ENCODE measurements at regions not wholly inside any gene's neighbourhood (a gene's known extent, or its start where the extent isn't known, plus 50 kb on each side); places are given as distances from the start of the nearest gene placed in this dataset.
"Not testable (repeated sequence)": the region's sequence is repeated elsewhere in the genome, so short reads cannot be mapped to it uniquely, and the experiment has no call there.

DNA sequence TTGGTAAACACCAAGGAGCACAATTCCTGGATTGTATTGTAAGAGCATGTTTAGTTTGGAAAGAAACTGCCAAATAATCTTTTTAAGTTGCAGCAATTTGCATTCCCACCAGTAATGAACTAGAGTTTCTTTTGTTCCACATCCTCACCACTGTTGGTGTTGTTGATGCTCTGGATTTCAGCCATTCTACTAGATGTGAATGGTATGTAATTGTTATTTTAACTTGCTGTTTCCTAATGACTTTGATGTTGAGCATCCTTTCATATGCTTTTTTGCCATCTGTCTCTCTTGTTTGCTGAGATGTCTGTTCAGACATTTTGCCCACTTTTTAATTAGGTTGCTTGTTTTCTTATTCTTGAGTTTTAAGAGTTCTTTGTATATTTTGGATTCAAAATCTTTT is 1654.1 kb downstream of the GRIK2 start:
- DNase-seq (ENCODE audit: low read depth), result no peak

DNA sequence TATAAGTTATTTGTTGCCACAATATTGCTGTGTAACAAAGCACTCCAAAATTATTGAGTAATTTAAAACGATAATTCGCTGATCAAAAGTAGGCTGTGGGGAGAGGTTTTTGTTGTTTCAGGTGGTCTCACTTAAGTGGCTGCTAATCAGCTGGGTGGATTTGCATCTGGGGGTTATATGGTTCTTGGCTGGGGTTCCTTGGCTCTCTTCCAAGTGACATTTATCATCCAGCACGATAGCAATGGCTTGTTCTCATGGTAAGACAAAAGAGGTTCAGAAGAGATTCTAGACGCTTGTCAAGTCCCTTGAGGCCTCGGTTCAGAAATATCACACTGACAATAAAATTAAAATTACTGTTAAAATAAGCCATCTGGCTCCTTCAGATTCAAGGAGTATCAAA is 1648.8 kb downstream of the GRIK2 start:
- DNase-seq (ENCODE audit: low read depth), result no peak

DNA sequence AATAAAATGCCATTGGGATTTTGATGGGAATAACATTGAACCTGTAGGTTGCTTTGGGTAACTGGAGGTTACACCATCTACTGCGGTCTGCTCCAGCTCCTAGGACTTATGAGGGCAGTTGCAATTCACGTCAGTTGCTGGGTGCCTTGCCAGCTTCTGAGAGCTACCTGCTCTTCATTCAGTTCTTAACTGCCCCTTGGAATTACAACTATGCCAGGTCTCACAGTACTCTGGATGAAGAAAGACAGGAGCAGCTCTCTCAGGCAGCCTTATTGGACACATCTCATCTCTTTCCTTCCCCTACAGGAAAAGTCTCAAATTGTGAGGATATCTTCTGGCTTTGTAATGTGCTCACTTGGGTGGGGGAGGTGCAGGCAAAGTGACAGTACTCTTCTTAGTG is 1643.3 kb downstream of the GRIK2 start:
- DNase-seq (ENCODE audit: low read depth), result no peak

DNA sequence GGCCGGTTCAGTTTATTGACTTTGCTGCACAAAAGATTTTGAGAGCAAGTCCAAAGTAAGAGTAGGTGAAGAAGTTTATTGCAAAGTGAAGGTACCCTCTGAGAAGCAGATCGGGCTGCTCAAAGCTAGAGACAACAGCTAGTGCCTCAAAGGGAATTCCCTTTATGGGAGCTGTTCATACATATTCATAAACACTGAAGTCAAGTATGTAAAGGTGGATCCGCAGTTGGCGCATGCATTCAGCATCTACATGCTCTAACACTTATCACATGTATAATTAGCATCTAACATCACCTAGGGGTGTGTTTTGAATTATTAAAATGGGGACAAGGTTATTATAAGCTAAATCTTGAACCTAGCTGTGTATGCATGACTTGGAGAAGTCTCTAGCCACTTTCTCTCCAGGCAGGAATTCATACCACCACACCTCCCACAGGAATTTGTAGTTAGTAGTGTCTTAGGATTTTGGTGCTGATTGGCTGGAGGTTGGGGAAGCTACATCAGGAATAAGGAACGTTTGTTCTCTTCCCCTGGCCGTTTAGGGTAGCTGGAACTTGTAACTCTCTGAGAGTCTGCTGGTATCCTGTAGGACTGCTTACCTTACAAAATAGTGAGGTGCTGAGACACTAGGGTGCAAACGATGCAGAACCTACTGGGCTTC is 1633.9 kb downstream of the GRIK2 start:
- DNase-seq (ENCODE audit: low read depth), result no peak

DNA sequence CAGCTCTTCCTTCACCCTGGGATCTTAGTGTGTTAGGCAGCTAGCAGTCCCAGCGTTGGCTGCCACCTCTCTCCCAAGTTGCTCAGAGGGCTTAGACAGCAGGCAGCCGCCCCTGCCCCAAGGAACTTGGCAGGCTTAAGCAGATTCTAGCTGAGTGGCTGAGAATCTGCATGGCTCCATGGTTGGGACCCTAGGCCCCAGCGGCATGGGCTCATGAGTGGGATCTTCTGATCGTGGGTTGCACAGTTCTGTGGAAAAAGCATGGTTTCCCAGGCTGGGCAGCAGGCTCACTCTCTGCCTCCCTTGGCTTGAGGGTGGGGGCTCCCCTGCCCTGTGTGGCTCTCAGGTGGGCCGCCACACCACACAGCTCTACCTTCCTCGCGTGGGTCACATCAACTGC is 1624.9 kb downstream of the GRIK2 start:
- DNase-seq (ENCODE audit: low read depth), result no peak

DNA sequence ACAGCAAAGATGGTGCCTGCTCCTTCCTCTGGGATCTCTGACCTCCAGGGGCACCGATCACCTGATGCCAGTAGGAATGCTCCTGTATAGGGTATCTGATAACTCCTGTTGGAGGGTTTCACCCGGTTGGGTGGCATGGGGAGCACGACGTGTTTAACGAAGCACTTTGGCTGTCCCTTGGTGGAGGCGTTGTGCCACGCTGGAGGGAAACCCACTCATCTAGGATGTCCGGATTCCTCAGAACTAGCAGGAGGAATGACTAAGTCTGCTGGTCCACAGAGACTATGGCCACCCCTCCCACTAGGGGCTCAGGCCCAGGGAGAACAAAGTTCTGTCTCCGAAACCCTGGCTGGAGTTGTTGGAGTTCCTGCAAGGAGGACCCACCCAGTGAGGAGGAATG is 1624.4 kb downstream of the GRIK2 start:
- no peak for DNase-seq (ENCODE audit: low read depth)

DNA sequence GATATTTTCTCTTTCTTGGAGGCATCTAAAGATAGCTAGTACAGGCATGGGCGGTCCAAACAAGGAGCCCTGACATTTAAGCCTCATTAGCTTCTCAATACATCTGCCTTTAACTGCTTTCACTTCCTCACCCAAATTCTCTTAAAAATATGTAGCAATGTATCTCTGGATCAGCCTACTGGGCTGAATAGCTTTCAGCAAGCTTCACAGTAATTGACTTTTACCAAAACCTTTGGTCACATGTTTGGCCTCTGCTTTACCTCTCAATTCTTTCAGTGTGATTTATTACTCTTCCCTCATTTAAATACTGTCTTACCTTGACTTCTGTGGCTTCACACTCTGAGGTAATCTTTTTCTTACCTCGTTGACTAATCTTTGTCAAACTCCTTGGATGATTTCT is 1618.1 kb downstream of the GRIK2 start:
- no peak for DNase-seq (ENCODE audit: low read depth)

DNA sequence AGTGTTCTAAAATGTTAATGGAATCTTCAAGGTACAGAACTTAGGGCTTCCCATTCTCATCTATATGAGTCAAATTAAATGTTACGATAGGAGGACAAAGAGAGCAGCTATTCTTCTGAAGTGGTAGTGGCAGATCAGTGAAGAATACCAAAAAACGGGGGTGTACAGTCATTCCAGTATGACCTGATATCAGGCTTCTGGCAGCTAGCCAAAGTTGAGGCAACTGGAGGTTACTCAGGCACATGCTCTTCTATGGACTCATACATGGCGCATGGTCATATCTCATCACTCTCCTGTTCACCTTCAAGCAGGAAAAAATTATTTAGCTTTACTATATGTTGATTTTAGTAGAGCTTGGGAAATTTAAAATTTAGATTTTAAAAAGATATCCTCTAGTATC is 1608.8 kb downstream of the GRIK2 start:
- DNase-seq (ENCODE audit: low read depth), result no peak

DNA sequence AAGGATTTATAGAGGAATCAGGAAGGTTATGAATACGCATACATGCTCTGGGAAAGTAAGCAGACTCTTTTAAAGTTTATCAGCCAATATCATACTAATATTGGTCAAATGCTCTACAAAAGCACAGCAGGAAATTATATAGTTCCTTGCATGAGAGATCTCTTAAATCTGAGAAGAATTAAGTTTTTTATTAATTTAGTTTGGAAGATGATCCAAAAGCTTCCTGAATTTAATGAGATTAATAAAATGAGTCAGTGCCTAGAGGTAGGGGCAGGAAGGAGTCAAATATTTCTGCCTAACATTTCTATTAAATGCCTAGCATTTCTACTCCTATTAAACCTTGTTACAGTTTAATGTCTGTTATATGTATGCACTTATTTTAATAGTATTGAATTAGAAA is 1608.2 kb downstream of the GRIK2 start:
- no peak for DNase-seq (ENCODE audit: low read depth)

DNA sequence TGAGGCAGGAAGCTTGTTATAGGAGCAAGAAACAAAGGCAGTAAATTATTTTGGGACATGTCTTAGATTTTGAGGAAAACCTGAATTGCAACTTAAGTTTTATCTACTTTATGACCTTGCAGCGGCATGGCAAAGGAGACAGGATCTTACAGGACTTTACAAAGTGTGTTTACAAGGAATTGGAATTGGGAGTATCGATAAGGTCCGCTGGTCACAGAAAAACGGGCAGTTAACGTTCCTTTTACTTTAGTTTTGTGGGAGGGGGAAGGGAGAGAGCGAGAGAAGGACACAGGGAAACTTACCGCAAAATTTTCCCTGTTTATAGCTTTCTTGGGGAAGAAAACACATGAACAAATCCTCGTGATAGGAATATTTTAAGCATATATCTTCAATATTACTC is 1607.2 kb downstream of the GRIK2 start:
- DNase-seq (ENCODE audit: low read depth), result no peak

DNA sequence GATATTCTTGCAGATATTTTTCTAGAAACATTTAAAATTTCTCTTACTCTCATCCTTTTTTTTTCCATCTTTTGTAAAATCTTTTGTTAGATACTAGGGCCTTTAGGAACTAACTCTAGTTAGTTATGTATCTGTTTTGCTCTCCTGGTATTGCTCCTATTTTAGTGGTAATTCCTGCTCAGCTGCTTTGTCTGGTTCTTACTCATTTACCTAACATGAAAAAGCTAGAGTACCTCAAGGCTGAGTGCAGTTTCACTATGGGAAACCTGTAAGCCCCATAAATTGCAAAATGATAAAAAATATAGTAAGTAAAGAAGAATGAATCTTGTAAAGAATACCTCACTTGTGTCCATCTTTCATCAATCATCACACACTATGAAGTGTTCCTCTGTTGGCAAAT is 1602.0 kb downstream of the GRIK2 start:
- no peak for DNase-seq (ENCODE audit: low read depth)

DNA sequence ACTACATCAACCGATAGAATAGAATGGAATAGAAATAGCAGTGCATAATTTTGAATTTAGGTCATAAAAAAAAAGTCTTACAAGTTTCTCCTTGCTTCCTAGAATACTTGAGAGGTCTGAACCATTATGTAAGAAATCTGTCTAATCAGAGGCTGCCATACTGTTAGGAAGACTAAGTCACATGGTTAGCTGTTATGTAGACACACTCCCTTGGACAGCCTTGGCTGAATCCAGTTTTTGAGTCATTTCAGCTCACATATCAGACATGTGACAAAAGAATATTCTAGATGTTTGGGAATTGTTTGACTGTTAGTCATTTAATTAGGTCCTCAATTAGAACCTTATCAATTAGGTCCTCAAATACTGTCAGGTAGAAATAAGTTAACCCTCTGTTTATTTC is 1601.4 kb downstream of the GRIK2 start:
- no peak for DNase-seq (ENCODE audit: low read depth)

DNA sequence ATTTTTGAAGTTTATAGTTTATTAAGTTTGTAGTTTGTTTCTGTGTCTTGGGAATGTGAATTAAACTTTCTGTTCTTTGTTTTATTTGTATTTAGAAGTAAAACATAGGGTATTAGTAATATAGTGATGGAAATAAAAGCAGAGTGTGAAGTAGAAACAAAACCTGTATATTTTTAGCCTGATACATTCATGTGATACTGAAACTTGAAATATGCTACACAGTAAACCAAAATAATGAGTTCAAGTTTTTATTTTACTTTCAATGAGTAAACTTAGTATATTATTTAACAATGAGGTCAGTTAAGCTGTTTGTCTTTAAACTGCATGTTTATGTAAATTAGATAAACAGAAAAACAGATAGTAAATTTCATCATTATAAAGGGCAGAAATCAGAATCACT is 1592.6 kb downstream of the GRIK2 start:
- DNase-seq (ENCODE audit: low read depth), result no peak

DNA sequence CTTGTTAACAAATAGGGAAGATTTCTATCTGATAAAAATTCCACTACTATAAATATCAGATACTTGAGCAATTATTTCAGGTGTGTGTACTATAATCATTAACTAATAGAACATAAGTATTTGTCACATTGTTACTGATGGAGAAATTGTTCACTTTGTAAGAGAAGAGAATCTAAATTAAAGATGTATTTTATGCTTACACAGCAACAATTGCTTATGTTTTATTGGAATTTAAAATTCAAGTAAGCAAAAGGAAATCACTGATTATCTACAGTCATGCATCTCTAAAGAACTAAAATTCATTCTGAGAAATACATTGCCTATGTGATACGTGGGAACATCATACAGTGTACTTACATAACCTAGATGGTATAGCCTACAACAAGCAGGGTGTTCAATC is 1590.8 kb downstream of the GRIK2 start:
- no peak for DNase-seq (ENCODE audit: low read depth)

DNA sequence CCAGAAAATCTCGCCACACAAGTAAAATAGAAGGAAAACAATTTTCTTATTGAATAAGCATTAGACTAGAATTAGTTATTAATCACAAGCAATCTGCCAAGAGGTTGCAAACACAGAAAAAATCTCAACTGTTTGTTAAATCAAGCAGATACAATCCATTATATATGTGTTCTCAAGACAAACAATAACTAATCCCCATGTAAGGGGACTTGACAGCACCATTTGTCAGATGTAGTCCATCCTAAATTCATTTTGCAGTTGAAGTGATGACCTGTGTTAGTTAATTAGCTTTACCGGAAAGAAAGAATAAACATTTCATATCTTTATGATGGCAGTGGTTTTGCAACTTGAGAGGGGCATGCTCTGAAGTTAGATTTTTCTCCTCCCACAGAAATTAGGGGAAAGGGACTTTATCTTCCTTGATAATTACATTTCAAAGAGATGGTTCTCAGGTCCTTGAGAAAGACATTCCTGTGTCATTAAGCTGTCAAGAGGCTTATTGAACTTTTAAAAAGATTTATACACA is 1588.0 kb downstream of the GRIK2 start:
- no peak for DNase-seq (ENCODE audit: low read depth)

DNA sequence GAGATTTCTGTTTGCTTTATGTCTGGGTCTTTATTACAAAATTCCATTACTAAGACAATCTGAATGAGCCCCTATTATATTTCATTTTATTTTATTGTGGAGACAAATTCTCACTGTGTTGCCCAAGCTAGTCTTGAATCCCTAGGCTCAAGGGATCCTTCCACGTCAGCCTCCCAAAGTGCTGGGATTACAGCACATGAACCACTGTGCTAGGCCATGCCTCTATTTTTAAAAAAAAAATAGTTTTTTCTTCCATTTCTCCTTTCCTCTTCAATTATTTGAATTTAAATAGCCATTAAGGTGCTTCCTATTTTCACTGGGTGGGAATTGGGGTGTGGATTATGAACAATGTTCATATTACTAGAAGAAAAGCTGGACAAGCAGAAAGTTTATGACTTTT is 1587.4 kb downstream of the GRIK2 start:
- DNase-seq (ENCODE audit: low read depth), result no peak

DNA sequence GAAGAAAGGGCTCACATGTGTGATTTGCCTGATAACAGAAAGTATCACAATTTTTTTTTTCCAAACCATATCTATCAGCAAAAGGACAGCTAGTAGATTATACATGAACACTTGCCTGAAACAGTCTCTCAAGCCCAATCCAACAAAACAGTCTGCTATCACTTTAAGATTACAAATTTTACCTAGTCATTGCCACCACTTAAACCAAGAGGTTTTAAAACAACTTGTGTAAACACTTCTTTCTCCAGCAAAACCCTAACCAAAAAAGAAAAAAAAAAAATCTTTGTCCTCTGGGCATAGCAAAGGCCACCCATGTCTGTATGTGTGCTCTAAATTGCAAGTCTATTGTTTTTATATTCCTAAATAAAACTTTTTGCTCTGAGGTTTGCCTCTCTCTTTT is 1568.4 kb downstream of the GRIK2 start:
- no peak for DNase-seq (ENCODE audit: low read depth)

DNA sequence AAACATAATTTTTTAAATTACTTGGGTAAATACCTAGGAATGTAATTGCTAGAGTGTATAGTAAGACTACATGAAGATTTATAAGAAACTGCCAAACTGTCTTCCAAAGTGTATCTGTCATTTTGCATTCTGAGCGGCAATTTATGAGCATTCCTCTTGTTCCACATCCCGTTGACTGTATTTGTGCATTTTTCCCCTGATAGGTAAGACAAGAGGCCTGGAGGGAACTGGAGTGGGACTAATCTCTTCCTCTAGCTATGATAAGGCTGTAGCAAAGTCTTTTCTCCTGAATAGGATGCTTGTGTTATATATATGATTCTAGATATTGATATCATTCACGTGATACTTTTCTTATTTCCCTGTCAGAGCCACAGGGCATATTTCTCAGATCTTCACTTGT is 1557.5 kb downstream of the GRIK2 start:
- no peak for DNase-seq (ENCODE audit: low read depth)

DNA sequence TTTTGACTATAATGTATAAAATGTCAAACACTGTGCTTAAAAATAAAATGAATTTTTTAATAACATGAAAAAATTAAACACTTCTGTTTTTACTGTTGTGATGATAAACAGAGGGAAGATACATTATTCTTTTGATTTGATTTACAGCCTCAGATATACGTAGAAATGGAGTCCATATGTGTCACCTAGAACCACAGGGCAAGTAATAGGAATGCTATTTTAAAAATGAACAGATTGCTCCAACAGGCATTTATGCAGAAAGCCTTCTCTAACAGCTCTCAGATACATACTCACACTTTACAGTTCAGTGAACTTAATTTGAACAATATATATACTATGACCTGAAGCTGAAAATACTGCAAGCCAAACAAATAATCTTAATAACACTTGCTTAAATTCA is 1551.0 kb downstream of the GRIK2 start:
- DNase-seq (ENCODE audit: low read depth), result no peak

DNA sequence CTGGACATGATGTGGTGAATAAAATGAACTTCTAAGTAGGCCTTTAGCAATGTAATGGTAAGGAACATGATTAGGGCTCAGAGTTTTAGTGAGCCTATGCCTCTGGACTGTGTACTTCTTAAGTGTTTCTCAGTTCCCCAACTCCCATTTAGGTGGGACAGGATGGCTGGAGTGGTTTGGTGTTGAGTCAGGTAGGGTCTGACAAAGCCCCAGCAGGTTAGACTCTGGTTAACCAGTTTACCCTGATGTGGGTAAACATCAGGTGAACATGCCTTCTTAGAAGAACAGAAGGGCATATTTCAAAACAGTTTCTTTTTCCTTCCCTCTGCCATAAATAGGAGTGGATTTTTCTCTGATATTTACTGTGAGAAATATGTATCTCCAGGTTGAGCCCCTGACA is 1548.7 kb downstream of the GRIK2 start:
- DNase-seq (ENCODE audit: low read depth), result no peak

DNA sequence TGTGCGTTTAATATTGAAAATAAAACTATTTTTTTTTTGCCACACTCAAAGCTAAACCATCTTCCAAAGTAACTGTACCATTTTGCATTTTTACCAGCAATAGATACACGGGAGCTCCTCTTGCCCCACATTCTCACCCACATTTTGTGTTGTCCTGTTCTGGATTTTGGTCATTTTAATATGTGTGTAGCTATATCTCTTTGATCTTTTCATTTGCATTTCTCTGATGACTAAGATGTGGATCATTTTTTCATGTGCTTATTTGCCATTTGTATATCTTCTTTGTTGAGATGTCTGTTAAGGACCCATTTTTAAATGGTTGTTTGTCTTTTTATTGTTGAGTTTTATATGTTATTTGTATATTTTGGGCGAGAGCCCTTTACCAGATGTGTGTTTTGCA is 1543.5 kb downstream of the GRIK2 start:
- DNase-seq (ENCODE audit: low read depth), result no peak

DNA sequence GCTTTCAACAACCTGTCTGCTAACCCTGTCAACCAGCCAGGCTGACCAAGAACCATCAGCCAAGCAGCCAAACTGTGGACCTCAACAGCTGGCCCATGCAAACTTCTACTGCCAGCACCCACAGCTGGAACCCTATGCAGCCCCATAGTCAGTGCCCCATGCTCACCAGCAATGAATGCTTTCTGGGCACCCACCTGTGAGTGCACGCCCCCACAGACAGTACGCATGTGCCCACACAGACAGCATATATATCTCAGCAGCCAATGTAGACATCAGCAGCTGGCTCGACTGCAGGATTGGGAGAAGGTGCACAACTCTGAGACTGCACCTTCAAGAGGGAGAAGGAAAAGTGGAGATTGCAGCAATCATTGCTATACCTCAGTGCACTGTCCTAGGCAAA is 1534.6 kb downstream of the GRIK2 start:
- DNase-seq (ENCODE audit: low read depth), result no peak

DNA sequence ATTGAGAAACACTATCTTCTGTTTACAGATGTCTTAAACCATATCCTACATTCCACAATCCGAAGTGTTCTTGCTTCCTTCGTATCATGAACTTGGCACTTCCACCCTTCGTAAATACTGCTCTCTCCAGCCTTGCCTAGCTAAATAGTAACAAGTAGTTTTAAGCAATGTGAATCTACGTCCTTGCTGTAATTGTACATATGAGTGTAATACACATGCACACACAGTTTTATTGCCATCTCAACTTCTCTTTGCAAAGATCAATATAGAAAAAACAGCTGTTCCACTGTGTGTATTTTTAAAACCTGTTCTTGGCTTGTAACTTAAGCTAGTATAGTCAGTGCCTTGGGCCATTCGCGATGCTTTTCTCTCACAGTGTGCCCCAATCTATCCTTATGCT is 1524.7 kb downstream of the GRIK2 start:
- no peak for DNase-seq (ENCODE audit: low read depth)

DNA sequence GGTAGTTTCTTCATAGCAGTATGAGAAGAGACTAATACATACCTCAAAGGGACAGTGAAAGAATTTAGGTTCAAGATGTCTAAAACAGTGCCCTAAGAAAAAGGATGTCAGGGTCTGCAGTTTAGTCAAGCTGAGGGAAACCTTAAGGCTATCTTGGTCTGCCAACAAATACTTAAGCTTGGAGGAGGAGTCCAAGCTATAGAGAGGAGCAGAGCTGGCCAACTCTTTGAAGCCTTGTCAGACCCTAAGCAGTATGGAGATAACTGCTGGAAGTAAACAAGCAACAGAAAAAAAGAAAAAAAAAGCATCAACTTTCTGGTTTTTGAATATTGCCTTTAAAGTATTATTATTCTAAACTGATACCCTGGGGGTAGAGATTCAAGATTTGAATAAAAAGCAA is 1518.1 kb downstream of the GRIK2 start:
- no peak for DNase-seq (ENCODE audit: low read depth)

DNA sequence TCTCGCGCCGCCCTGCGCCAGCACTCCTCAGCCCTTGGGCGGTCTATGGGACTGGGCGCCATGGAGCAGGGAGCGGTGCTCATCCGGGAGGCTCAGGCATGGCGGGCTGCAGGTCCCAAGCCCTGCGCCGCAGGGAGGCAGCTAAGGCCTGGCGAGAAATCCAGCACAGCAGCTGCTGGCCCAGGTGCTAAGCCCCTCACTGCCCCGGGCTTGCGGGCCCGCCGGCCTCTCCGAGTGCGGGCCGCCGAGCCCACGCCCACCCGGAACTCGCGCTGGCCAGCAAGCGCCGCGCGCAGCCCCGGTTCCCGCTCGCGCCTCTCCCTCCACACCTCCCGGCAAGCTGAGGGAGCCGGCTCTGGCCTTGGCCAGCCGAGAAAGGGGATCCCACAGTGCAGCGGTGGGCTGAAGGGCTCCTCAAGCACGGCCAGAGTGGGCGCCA is 1517.2 kb downstream of the GRIK2 start:
- DNase-seq (ENCODE audit: low read depth), result not testable (repeated sequence)

All from stromal cell of bone marrow (primary cell).